GM10248 (cell line): ENCODE measurements at regions not wholly inside any gene's neighbourhood (a gene's known extent, or its start where the extent isn't known, plus 50 kb on each side); places are given as distances from the start of the nearest gene placed in this dataset.

Experiments used
- CTCF ChIA-PET: fragments of 300-600 bp; sonication (Branson Sonifier 250); formaldehyde crosslinking; extraction: SDS; loops from one replicate; lab custom pipeline; 2021; ENCODE audit warnings: antibody characterized with exemption; lab: Yijun Ruan, JAX
- POLR2A ChIA-PET: fragments of 350-650 bp; sonication (Branson Sonifier 250); formaldehyde crosslinking; extraction: SDS; loops from one replicate; lab custom pipeline; 2020; ENCODE audit warnings: antibody characterized with exemption; lab: Yijun Ruan, JAX
- DNase-seq: peaks from one replicate; pipeline ENCODE4 v3.0.0; 2012; ENCODE audit errors: extremely low spot score
- CTCF ChIP-seq: IDR thresholded peaks from 2 replicates; pipeline ENCODE4 v1.5.1; 2012; ENCODE audit warnings: mild to moderate bottlenecking, low read depth; ENCODE audit errors: extremely low read depth, missing control alignments, control extremely low read depth

- DNase-seq = no peak
- ChIA-PET CTCF (interaction anchor here (1.7 to 1.8 kb wide), 2 partner anchors 9 to 13 kb away, joined by 4 to 5 read pairs; no protein-coding TSS in a partner anchor), POLR2A (no interaction called here)
Measured at GRCh38 chr1:67635055-67635809, 49.8 kb upstream of the GADD45A start.

More at GRCh38 chr1:67635055-67635809, 49.8 kb upstream of the GADD45A start:
- no peak for TF ChIP-seq CTCF
